SK-N-SH (cell line): ENCODE measurements at regions not wholly inside any gene's neighbourhood (a gene's known extent, or its start where the extent isn't known, plus 50 kb on each side); places are given as distances from the start of the nearest gene placed in this dataset.

Experiments used
- CTCF ChIA-PET: fragments of 300-600, 350-600 bp; formaldehyde crosslinking; extraction: SDS; loops from one replicate; lab custom pipeline; 2021; lab: Yijun Ruan, JAX
- POLR2A ChIA-PET: fragments of 350-600 bp; sonication (Branson Sonifier 250); formaldehyde crosslinking; extraction: SDS; loops from one replicate; lab custom pipeline; 2020; ENCODE audit warnings: antibody characterized with exemption, inconsistent platforms; lab: Yijun Ruan, JAX
- DNase-seq: peaks from one replicate; pipeline ENCODE4 v3.0.0; 2012
- H2AFZ ChIP-seq: fragments of 200-600 bp; sonication (generic); 2 replicates; pipeline ENCODE4 v1.8.1; 2016; ENCODE audit warnings: antibody characterized with exemption, mild to moderate bottlenecking, low read depth
- H3F3A ChIP-seq: fragments of 200-600 bp; sonication (generic); replicated peaks from 2 replicates; pipeline ENCODE3; 2016; ENCODE audit warnings: antibody characterized with exemption, mild to moderate bottlenecking; ENCODE audit not compliant: insufficient read depth
- H3K27ac ChIP-seq, 2 experiments: fragments of 200-500 bp in 1 of 2; fragments of 200-600 bp in 1 of 2; sonication (Bioruptor generic) in 1 of 2; sonication (generic), shearing (Covaris generic) in 1 of 2; 2 replicates each; pipeline versions ENCODE4 v1.5.1 to v1.6.1; 2014 to 2016; ENCODE audit warnings: low read depth in 2 of 2, inconsistent platforms in 1 of 2, low read length in 1 of 2, mild to moderate bottlenecking in 1 of 2, mixed read lengths in 1 of 2
- H3K27me3 ChIP-seq: fragments of 200-600 bp; sonication (generic), shearing (Covaris generic); 2 replicates; pipeline ENCODE4 v1.6.1; 2016; ENCODE audit warnings: mixed run types; ENCODE audit not compliant: insufficient read depth
- H3K36me3 ChIP-seq, 2 experiments: fragments of 200-500 bp in 1 of 2; fragments of 200-600 bp in 1 of 2; sonication (Bioruptor generic) in 1 of 2; sonication (generic) in 1 of 2; replicated peaks in 1 of 2; 2 replicates each; pipeline versions ENCODE3 to v1.5.1; 2014 to 2016; ENCODE audit warnings: low read length in 1 of 2, mild to moderate bottlenecking in 1 of 2; ENCODE audit not compliant: insufficient read depth in 2 of 2, control insufficient read depth in 1 of 2
- H3K4me1 ChIP-seq, 2 experiments: fragments of 200-500 bp in 1 of 2; fragments of 200-600 bp in 1 of 2; sonication (Bioruptor generic) in 1 of 2; sonication (generic), shearing (Covaris generic) in 1 of 2; 2 replicates each; pipeline versions ENCODE4 v1.5.1 to v1.6.1; 2014 to 2016; ENCODE audit warnings: low read depth in 1 of 2, low read length in 1 of 2, mixed run types in 1 of 2; ENCODE audit not compliant: insufficient read depth in 2 of 2, control insufficient read depth in 1 of 2
- H3K4me2 ChIP-seq: fragments of 200-600 bp; sonication (generic), shearing (Covaris generic); 2 replicates; pipeline ENCODE4 v1.6.1; 2017; ENCODE audit warnings: mixed run types
- H3K4me3 ChIP-seq, 2 experiments: fragments of 200-500 bp in 1 of 2; fragments of 200-600 bp in 1 of 2; sonication (Bioruptor generic) in 1 of 2; sonication (generic), shearing (Covaris generic) in 1 of 2; 2 replicates each; pipeline versions ENCODE4 v1.5.1 to v1.8.1; 2014 to 2016; ENCODE audit warnings: low read depth in 2 of 2, inconsistent platforms in 1 of 2, low read length in 1 of 2, mild to moderate bottlenecking in 1 of 2, mixed read lengths in 1 of 2, moderate library complexity in 1 of 2
- H3K79me2 ChIP-seq: fragments of 200-600 bp; sonication (generic); 2 replicates; pipeline ENCODE4 v1.8.1; 2017; ENCODE audit warnings: mild to moderate bottlenecking; ENCODE audit not compliant: insufficient read depth
- H3K9ac ChIP-seq: fragments of 200-600 bp; sonication (generic); 2 replicates; pipeline ENCODE4 v1.6.1; 2017; ENCODE audit warnings: mixed run types
- H3K9me2 ChIP-seq: fragments of 200-600 bp; sonication (generic); 2 replicates; pipeline ENCODE4 v1.6.1; 2017; ENCODE audit warnings: mixed run types
- H3K9me3 ChIP-seq: fragments of 200-600 bp; sonication (generic); 2 replicates; pipeline ENCODE4 v1.6.1; 2017; ENCODE audit warnings: mixed run types, mild to moderate bottlenecking, moderate library complexity
- H4K20me1 ChIP-seq: fragments of 200-600 bp; sonication (generic); 2 replicates; pipeline ENCODE4 v1.6.1; 2017; ENCODE audit warnings: mild to moderate bottlenecking, mixed run types; ENCODE audit not compliant: insufficient read depth
- CHD2 ChIP-seq: fragments of 150-350 bp; IDR thresholded peaks from 2 replicates; pipeline ENCODE4 v1.6.1; 2018; ENCODE audit warnings: low read length; ENCODE audit not compliant: partially characterized antibody
- CTCF ChIP-seq: fragments of 200-600 bp; sonication (generic); IDR thresholded peaks from 2 replicates; pipeline ENCODE4 v1.6.1; 2017; ENCODE audit warnings: antibody characterized with exemption, mild to moderate bottlenecking, moderate library complexity
- ELF1 ChIP-seq: IDR thresholded peaks from 2 replicates; pipeline ENCODE4 v1.4.0; 2012
- EZH2phosphoT487 ChIP-seq: fragments of 200-600 bp; sonication (generic); IDR thresholded peaks from 2 replicates; pipeline ENCODE4 v1.6.1; 2017; ENCODE audit warnings: low read depth, mixed run types, mild to moderate bottlenecking, antibody characterized with exemption, moderate library complexity, borderline replicate concordance
- MAX ChIP-seq: IDR thresholded peaks from 2 replicates; pipeline ENCODE4 v1.4.0; 2012; ENCODE audit warnings: low read depth
- POLR2AphosphoS5 ChIP-seq: IDR thresholded peaks from 2 replicates; pipeline ENCODE4 v1.6.1; 2012; ENCODE audit warnings: low read depth, low read length
- RAD21 ChIP-seq: IDR thresholded peaks from 2 replicates; pipeline ENCODE4 v1.6.1; 2012; ENCODE audit warnings: mild to moderate bottlenecking, low read length
- RCOR1 ChIP-seq: fragments of 150-350 bp; IDR thresholded peaks from 2 replicates; pipeline ENCODE4 v1.6.1; 2017; ENCODE audit warnings: antibody characterized with exemption, low read length
- RFX5 ChIP-seq: IDR thresholded peaks from 2 replicates; pipeline ENCODE4 v1.6.1; 2012; ENCODE audit warnings: mild to moderate bottlenecking, improper control_type of control experiment, low read length
- SIN3A ChIP-seq: IDR thresholded peaks from 2 replicates; pipeline ENCODE4 v1.6.1; 2012; ENCODE audit warnings: low read depth, mild to moderate bottlenecking, low read length, moderate library complexity, borderline replicate concordance
- TAF1 ChIP-seq: IDR thresholded peaks from 2 replicates; pipeline ENCODE4 v1.6.1; 2012; ENCODE audit warnings: low read depth, mild to moderate bottlenecking, low read length, moderate library complexity, borderline replicate concordance
- USF2 ChIP-seq: fragments of 150-350 bp; IDR thresholded peaks from 2 replicates; pipeline ENCODE4 v1.6.1; 2017; ENCODE audit warnings: antibody characterized with exemption, low read length, low read depth, borderline replicate concordance
- ZBTB33 ChIP-seq: IDR thresholded peaks from 2 replicates; pipeline ENCODE4 v1.4.0; 2012; ENCODE audit warnings: low read depth, borderline replicate concordance
- WGBS: methylation state at CpG from one replicate; pipeline ENCODE4 v1.1.6; 2017; ENCODE audit warnings: low lambda C conversion rate; 5-methylcytosine and 5-hydroxymethylcytosine counted together

- H3K27me3 ChIP-seq, result peaks cover 97% of the 10 kb centered on the region
- no peaks in the 10 kb centered on the region for H3K9me3 ChIP-seq
- POLR2A ChIA-PET, result no interaction called here
- no peak overlapping the region for H3K27ac ChIP-seq
- H3F3A ChIP-seq, result no peaks in the 10 kb centered on the region
- H3K9ac ChIP-seq, result no peak overlapping the region
- H3K9me2 ChIP-seq, result no peaks in the 10 kb centered on the region
- CTCF ChIA-PET, result no interaction called here
- H3K4me2 ChIP-seq, result no peak overlapping the region
- no peak overlapping the region for H3K4me3 ChIP-seq
- no peaks in the 10 kb centered on the region for H3K36me3 ChIP-seq
- no peaks in the 10 kb centered on the region for H4K20me1 ChIP-seq
- WGBS, result under 1% methylated on average over 12 of the region's 16 CpGs
- H3K4me1 ChIP-seq, result no peaks in the 10 kb centered on the region
- H2AFZ ChIP-seq, result no peak overlapping the region
- no peaks in the 10 kb centered on the region for H3K79me2 ChIP-seq
- no peak for DNase-seq
- TF ChIP-seq TAF1, result no peak
- no peak for TF ChIP-seq SIN3A
- no peak for TF ChIP-seq ZBTB33
- no peak for TF ChIP-seq POLR2AphosphoS5
- no peak for TF ChIP-seq RAD21
- TF ChIP-seq RFX5, result no peak
- TF ChIP-seq ELF1, result no peak
- TF ChIP-seq CTCF, result no peak
- no peak for TF ChIP-seq MAX
- TF ChIP-seq, all 33 proteins: peak for 0
These were observed 215.7 kb upstream of the FOXF1 start for GRCh38 chr16:86294535-86295196.

GRCh38 chr16:86296256-86296655 is 214.1 kb upstream of the FOXF1 start:
- no peak overlapping the region for H3K4me3 ChIP-seq
- WGBS, result 7% methylated on average over 8 of the region's 10 CpGs
- no peaks in the 10 kb centered on the region for H3F3A ChIP-seq
- no peak overlapping the region for H3K9ac ChIP-seq
- H3K27ac ChIP-seq, result no peak overlapping the region
- peaks cover 95% of the 10 kb centered on the region for H3K27me3 ChIP-seq
- H3K4me1 ChIP-seq, result no peaks in the 10 kb centered on the region
- no peak for DNase-seq
- TF ChIP-seq RCOR1, result no peak
- TF ChIP-seq SIN3A, result no peak
- TF ChIP-seq RFX5, result no peak
- no peak for TF ChIP-seq EZH2phosphoT487
- TF ChIP-seq USF2, result no peak
- TF ChIP-seq ZBTB33, result no peak
- TF ChIP-seq POLR2AphosphoS5, result no peak
- no peak for TF ChIP-seq CTCF
- no peak for TF ChIP-seq ELF1
- TF ChIP-seq CHD2, result no peak
- no peak overlapping the region for H3K4me2 ChIP-seq
- no peak overlapping the region for H2AFZ ChIP-seq
- H3K79me2 ChIP-seq, result no peaks in the 10 kb centered on the region
- ChIA-PET CTCF (no interaction called here), POLR2A (no interaction called here)
- H3K9me2 ChIP-seq, result no peaks in the 10 kb centered on the region
- no peaks in the 10 kb centered on the region for H3K36me3 ChIP-seq
- H3K9me3 ChIP-seq, result no peaks in the 10 kb centered on the region
- no peaks in the 10 kb centered on the region for H4K20me1 ChIP-seq
